ENCODE measurements at regions not wholly inside any gene's neighbourhood (a gene's known extent, or its start where the extent isn't known, plus 50 kb on each side); places are given as distances from the start of the nearest gene placed in this dataset.

- no peak for DNase-seq (ENCODE audit: low read depth)
- H3K4me3 ChIP-seq (ENCODE audit: control insufficient read depth, low read depth, low read length) = no peak overlapping the region
- no peak for TF ChIP-seq CTCF (conservative IDR thresholded peaks at IDR 0.05; ENCODE audit: control insufficient read depth, insufficient read depth, low read depth, low read length)
Measured at GRCh38 chr4:122522944-122523343, 66.4 kb upstream of the IL2 start.

- DNase-seq (ENCODE audit: low read depth) = no peak
- H3K4me3 ChIP-seq (ENCODE audit: control insufficient read depth, low read depth, low read length) = no peak overlapping the region
- no peak for TF ChIP-seq CTCF (conservative IDR thresholded peaks at IDR 0.05; ENCODE audit: control insufficient read depth, insufficient read depth, low read depth, low read length)
Measured at GRCh38 chr4:122517345-122517744, 60.8 kb upstream of the IL2 start.

GRCh38 chr4:122516376-122516775 is 59.9 kb upstream of the IL2 start:
- no peak for DNase-seq (ENCODE audit: low read depth)
- TF ChIP-seq CTCF (conservative IDR thresholded peaks at IDR 0.05; ENCODE audit: control insufficient read depth, insufficient read depth, low read depth, low read length) = no peak

GRCh38 chr4:122514671-122515070 is 58.1 kb upstream of the IL2 start:
- no peak for TF ChIP-seq CTCF (conservative IDR thresholded peaks at IDR 0.05; ENCODE audit: control insufficient read depth, insufficient read depth, low read depth, low read length)
- DNase-seq (ENCODE audit: low read depth) = no peak
- H3K4me3 ChIP-seq (ENCODE audit: control insufficient read depth, low read depth, low read length) = no peak overlapping the region

More at GRCh38 chr4:122516376-122516775, 59.9 kb upstream of the IL2 start:
- H3K4me3 ChIP-seq (ENCODE audit: control insufficient read depth, low read depth, low read length) = no peak overlapping the region

- H3K4me3 ChIP-seq (ENCODE audit: control insufficient read depth, low read depth, low read length) = no peak overlapping the region
- TF ChIP-seq CTCF (conservative IDR thresholded peaks at IDR 0.05; ENCODE audit: control insufficient read depth, insufficient read depth, low read depth, low read length) = no peak
- DNase-seq (ENCODE audit: low read depth) = no peak
Measured at GRCh38 chr4:122512430-122512829, 55.9 kb upstream of the IL2 start.

GRCh38 chr4:122508083-122508482 is 51.6 kb upstream of the IL2 start:
- TF ChIP-seq CTCF (conservative IDR thresholded peaks at IDR 0.05; ENCODE audit: control insufficient read depth, insufficient read depth, low read depth, low read length) = no peak
- no peak overlapping the region for H3K4me3 ChIP-seq (ENCODE audit: control insufficient read depth, low read depth, low read length)
- no peak for DNase-seq (ENCODE audit: low read depth)

Measured in fibroblast of mammary gland (primary cell).